Keratinocyte (primary cell): ENCODE measurements at regions not wholly inside any gene's neighbourhood (a gene's known extent, or its start where the extent isn't known, plus 50 kb on each side); places are given as distances from the start of the nearest gene placed in this dataset.

Experiments used
- EZH2 ChIP-seq: IDR thresholded peaks from one replicate; pipeline ENCODE4 v1.6.1; 2012; ENCODE audit warnings: inconsistent platforms, mild to moderate bottlenecking, low read length, moderate library complexity
- TF ChIP-seq, protein P1 (sequence below), 3 experiments: IDR thresholded peaks in 1 of 3; conservative IDR thresholded peaks in 1 of 3; optimal IDR thresholded peaks in 1 of 3; 2 replicates in 2 of 3; 3 replicates in 1 of 3; pipeline versions ENCODE3 to v1.5.1; 2011; ENCODE audit warnings: low read length in 3 of 3, mild to moderate bottlenecking in 3 of 3, moderate library complexity in 2 of 3, control low read depth in 1 of 3, inconsistent platforms in 1 of 3; ENCODE audit not compliant: insufficient read depth in 2 of 3; ENCODE audit errors: extremely low read depth in 1 of 3

DNA sequence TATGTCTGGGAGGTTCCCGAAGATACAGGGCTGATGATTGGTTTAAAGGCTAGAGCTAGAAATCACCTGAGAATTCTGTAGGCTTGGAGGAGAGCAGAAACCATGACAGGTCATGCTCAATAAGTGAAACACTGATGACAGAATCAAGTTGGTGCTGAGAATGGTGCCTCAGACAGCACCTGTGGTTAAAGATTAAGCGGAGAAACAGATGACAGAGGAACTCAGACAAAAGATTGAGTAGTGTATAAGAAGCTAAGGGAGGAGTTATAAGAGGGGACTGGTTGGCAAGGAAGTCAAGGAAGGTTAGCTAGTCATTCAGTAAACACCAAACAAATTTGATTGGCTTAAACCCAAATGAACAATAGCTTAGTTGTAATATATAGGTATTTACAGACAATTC, 385.4 kb upstream of the CNKSR2 start:
- TF ChIP-seq, protein P1, sequence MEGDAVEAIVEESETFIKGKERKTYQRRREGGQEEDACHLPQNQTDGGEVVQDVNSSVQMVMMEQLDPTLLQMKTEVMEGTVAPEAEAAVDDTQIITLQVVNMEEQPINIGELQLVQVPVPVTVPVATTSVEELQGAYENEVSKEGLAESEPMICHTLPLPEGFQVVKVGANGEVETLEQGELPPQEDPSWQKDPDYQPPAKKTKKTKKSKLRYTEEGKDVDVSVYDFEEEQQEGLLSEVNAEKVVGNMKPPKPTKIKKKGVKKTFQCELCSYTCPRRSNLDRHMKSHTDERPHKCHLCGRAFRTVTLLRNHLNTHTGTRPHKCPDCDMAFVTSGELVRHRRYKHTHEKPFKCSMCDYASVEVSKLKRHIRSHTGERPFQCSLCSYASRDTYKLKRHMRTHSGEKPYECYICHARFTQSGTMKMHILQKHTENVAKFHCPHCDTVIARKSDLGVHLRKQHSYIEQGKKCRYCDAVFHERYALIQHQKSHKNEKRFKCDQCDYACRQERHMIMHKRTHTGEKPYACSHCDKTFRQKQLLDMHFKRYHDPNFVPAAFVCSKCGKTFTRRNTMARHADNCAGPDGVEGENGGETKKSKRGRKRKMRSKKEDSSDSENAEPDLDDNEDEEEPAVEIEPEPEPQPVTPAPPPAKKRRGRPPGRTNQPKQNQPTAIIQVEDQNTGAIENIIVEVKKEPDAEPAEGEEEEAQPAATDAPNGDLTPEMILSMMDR (optimal IDR thresholded peaks at IDR 0.05 in 1 of 3, IDR thresholded peaks at IDR 0.05 in 1 of 3, conservative IDR thresholded peaks at IDR 0.05 in 1 of 3; ENCODE audit: extremely low read depth in 1 of 3, insufficient read depth in 2 of 3, low read length in 3 of 3): no peak
- TF ChIP-seq EZH2: no peak
